Endodermal cell (in vitro differentiated cells): ENCODE measurements at regions not wholly inside any gene's neighbourhood (a gene's known extent, or its start where the extent isn't known, plus 50 kb on each side); places are given as distances from the start of the nearest gene placed in this dataset.

Source experiments
- DNase-seq: peaks from one replicate; pipeline ENCODE4 v3.0.0-alpha.2; 2017
- H3K27ac ChIP-seq: 2 replicates; pipeline ENCODE4 v1.5.1; 2013; ENCODE audit warnings: mild to moderate bottlenecking, low read depth, low read length, moderate library complexity
- H3K27me3 ChIP-seq: 2 replicates; pipeline ENCODE4 v1.6.1; 2013; ENCODE audit warnings: mild to moderate bottlenecking, low read length, moderate library complexity; ENCODE audit not compliant: insufficient read depth, control insufficient read depth, poor library complexity, severe bottlenecking
- H3K36me3 ChIP-seq: 2 replicates; pipeline ENCODE4 v1.7.0; 2013; ENCODE audit warnings: mild to moderate bottlenecking, low read length, moderate library complexity; ENCODE audit not compliant: control insufficient read depth, insufficient read depth
- H3K4me1 ChIP-seq: one replicate; pipeline ENCODE4 v1.7.0; 2013; ENCODE audit warnings: low read length; ENCODE audit not compliant: control insufficient read depth, insufficient read depth
- H3K4me3 ChIP-seq: 2 replicates; pipeline ENCODE4 v1.5.1; 2013; ENCODE audit warnings: mild to moderate bottlenecking, low read length, moderate library complexity
- H3K9ac ChIP-seq: 2 replicates; pipeline ENCODE4 v1.6.1; 2013; ENCODE audit warnings: mild to moderate bottlenecking, low read length, moderate library complexity; ENCODE audit not compliant: poor library complexity, severe bottlenecking; ENCODE audit errors: extremely low read depth
- H3K9me3 ChIP-seq: 2 replicates; pipeline ENCODE4 v1.6.1; 2013; ENCODE audit warnings: mild to moderate bottlenecking, low read length, moderate library complexity; ENCODE audit not compliant: control insufficient read depth
- H3K27ac Mint-ChIP-seq: 2 replicates; pipeline ENCODE4 v1.8.0; 2020; ENCODE audit warnings: mixed read lengths
- H3K27me3 Mint-ChIP-seq: 2 replicates; pipeline ENCODE4 v1.8.0; 2021; ENCODE audit warnings: mild to moderate bottlenecking, mixed read lengths; ENCODE audit not compliant: insufficient read depth
- H3K36me3 Mint-ChIP-seq: 2 replicates; pipeline ENCODE4 v1.8.0; 2020; ENCODE audit warnings: low read depth, mixed read lengths
- H3K4me1 Mint-ChIP-seq: 2 replicates; pipeline ENCODE4 v1.8.0; 2020; ENCODE audit warnings: mixed read lengths
- H3K4me3 Mint-ChIP-seq: 2 replicates; pipeline ENCODE4 v1.8.0; 2020; ENCODE audit warnings: mild to moderate bottlenecking, moderate library complexity, mixed read lengths
- H3K9me3 Mint-ChIP-seq: 2 replicates; pipeline ENCODE4 v1.8.0; 2020; ENCODE audit warnings: mild to moderate bottlenecking, mixed read lengths
- WGBS, 2 experiments: methylation state at CpG; one replicate each; pipeline versions ENCODE4 v1.1.5 to v1.1.7; 2013; ENCODE audit warnings: missing lambda C conversion rate in 2 of 2, mixed read lengths in 1 of 2; ENCODE audit not compliant: insufficient coverage in 1 of 2, insufficient read length in 1 of 2; 5-methylcytosine and 5-hydroxymethylcytosine counted together
- TF ChIP-seq, protein P1 (sequence below): fragments of 200-600 bp; sonication (generic); conservative IDR thresholded peaks from 2 replicates; pipeline ENCODE4 v1.5.0; 2021; ENCODE audit warnings: antibody characterized with exemption, mild to moderate bottlenecking

DNA sequence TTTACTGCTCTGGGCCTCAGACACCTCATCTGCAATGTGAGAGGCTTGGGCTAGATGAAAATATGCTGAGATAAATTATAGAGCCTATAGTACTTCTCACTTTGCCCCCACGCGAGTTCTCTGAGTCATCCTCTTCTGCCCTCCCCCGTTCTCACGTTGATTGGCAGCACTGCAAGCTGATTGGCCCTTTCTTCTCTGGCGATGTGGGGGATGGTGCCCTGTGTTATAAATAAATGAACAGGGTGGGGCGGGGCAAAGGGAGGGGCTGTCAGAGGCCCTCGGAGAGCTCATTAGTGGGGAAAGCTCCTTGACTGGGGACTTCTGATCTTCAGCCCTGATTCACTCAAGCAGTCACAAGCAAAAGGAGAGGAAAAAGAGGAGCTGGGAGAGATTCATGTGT lies 64.3 kb upstream of the ZC3H12A start:
- Histone ChIP-seq H3K4me3 (no peak overlapping the region), H3K36me3 (no peaks in the 10 kb centered on the region), H3K4me1 (no peaks in the 10 kb centered on the region), H3K9me3 (no peaks in the 10 kb centered on the region), H3K9ac (no peak overlapping the region), H3K27me3 (no peaks in the 10 kb centered on the region), H3K27ac (no peak overlapping the region)
- Mint-ChIP-seq H3K9me3 (peaks cover 2% of the 10 kb centered on the region), H3K4me1 (no peaks in the 10 kb centered on the region), H3K4me3 (no peak overlapping the region), H3K36me3 (no peaks in the 10 kb centered on the region), H3K27me3 (peaks cover 5% of the 10 kb centered on the region), H3K27ac (no peak overlapping the region)
- TF ChIP-seq, protein P1, sequence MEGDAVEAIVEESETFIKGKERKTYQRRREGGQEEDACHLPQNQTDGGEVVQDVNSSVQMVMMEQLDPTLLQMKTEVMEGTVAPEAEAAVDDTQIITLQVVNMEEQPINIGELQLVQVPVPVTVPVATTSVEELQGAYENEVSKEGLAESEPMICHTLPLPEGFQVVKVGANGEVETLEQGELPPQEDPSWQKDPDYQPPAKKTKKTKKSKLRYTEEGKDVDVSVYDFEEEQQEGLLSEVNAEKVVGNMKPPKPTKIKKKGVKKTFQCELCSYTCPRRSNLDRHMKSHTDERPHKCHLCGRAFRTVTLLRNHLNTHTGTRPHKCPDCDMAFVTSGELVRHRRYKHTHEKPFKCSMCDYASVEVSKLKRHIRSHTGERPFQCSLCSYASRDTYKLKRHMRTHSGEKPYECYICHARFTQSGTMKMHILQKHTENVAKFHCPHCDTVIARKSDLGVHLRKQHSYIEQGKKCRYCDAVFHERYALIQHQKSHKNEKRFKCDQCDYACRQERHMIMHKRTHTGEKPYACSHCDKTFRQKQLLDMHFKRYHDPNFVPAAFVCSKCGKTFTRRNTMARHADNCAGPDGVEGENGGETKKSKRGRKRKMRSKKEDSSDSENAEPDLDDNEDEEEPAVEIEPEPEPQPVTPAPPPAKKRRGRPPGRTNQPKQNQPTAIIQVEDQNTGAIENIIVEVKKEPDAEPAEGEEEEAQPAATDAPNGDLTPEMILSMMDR = no peak
- DNase-seq = no peak
- 33 to 55% methylated on average over 3 to 7 of the region's 7 CpGs for WGBS, 2 experiments

DNA sequence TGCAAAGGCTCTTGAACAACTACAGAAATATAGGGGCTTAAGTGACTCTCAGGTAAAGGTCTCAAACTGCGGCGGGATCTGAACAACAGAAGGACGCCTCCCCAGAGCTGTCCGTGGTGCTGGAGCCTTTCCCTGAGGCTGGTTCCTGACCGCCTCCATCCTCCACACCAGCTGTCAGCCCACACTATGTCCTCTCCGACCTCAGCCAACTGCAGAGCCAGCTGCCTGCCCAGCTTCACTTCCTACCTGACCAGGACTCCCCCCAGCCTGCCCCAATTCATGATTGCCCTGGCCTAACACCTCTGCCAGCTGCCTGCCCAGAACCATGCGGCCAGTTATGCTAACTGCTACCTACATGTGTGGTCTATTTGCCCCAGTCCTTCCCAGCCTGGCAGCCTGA lies 63.6 kb upstream of the ZC3H12A start:
- Histone ChIP-seq H3K9me3 (no peaks in the 10 kb centered on the region), H3K36me3 (no peaks in the 10 kb centered on the region), H3K27me3 (no peaks in the 10 kb centered on the region), H3K9ac (no peak overlapping the region), H3K4me1 (no peaks in the 10 kb centered on the region), H3K4me3 (no peak overlapping the region), H3K27ac (no peak overlapping the region)
- DNase-seq = peak; percentile 93
- Mint-ChIP-seq H3K27ac (no peak overlapping the region), H3K36me3 (no peaks in the 10 kb centered on the region), H3K4me1 (no peaks in the 10 kb centered on the region), H3K27me3 (peaks cover 5% of the 10 kb centered on the region), H3K4me3 (no peak overlapping the region), H3K9me3 (peaks cover 8% of the 10 kb centered on the region)
- 19 to 80% methylated on average over 1 to 7 of the region's 7 CpGs for WGBS, 2 experiments
- TF ChIP-seq, protein P1 = no peak

DNA sequence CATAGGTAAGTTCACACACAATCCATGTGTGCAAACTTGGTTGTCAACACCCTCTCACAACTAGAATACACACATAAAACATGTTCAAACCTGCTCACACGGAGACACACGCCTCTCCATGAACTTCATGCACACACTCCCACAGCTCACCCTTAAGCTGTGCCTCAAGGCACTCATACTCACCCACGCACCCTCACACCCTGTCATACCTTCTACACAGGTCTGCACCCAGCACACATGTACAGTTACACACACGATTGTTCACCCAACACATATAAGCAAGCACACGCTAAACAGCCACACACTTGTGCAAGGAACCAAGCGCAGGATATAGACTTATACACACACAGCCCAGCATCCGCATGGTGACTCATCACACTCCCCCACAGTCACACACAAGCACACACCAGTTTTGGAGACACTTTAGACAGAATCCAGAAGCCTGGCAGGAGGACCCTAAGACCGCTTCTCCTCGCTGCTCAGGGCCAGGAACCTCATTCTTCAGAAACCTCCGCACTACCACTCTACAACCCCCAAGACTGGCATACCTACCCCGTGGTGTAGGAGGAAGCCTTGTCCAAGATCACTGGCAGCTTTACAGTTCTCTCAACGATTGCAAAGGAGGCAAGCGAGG lies 58.7 kb upstream of the ZC3H12A start:
- H3K4me1 Mint-ChIP-seq = no peaks in the 10 kb centered on the region
- WGBS, 2 experiments = 82 to 90% methylated on average over 4 to 13 of the region's 13 CpGs
- H3K9me3 Mint-ChIP-seq = peaks cover 13% of the 10 kb centered on the region
- Histone ChIP-seq H3K27me3 (no peaks in the 10 kb centered on the region), H3K4me1 (no peaks in the 10 kb centered on the region), H3K9me3 (no peaks in the 10 kb centered on the region), H3K9ac (no peak overlapping the region), H3K36me3 (no peaks in the 10 kb centered on the region), H3K4me3 (no peak overlapping the region), H3K27ac (no peak overlapping the region)
- no peaks in the 10 kb centered on the region for H3K36me3 Mint-ChIP-seq
- DNase-seq = no peak
- peaks cover 6% of the 10 kb centered on the region for H3K27me3 Mint-ChIP-seq
- TF ChIP-seq, protein P1 = no peak
- no peak overlapping the region for H3K4me3 Mint-ChIP-seq
- no peak overlapping the region for H3K27ac Mint-ChIP-seq
